Kidney glomerular epithelial cell (primary cell): ENCODE measurements at regions not wholly inside any gene's neighbourhood (a gene's known extent, or its start where the extent isn't known, plus 50 kb on each side); places are given as distances from the start of the nearest gene placed in this dataset.

ENCODE experiments used
- DNase-seq: peaks from one replicate; lab custom pipeline; 2025; lab: John Stamatoyannopoulos, UW

DNA sequence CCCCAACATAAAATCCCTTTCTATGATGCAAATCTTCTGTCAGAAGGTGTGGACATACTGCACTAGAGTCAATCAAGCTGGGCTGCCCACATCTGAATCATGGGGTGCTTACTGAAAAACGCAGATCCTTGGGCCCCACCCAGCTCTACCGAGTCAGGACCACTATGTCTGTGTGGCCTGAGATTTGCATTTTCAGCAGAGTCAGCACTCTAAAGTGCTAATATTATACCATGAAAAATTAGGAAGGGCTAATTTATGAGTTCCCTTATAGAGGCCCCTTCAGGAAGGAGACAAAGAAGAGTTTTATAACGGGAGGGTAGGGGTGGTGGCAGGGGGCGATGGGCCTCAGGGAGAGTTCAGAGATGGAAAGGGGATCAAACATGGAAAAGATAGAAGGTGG, 163.3 kb upstream of the NABP1 start:
- DNase-seq: no peak

DNA sequence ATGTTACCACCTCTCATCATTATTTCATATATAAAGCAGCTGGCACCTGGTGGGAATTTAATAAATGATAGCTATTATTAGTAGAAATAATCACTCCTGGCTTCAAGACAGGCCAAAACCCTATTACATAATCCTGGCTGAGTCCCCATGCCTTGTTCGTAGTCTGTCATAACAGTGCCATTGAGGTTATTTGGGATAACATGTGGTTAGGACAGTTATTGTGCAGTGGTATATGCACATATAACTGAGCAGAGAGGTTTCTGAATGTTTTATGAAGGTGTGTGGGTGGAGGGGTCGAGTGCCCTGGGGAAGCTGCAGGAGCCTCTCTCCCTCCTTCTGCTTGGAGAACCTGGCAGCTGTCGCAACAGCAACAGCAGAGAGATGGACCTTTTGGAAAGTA, 162.4 kb upstream of the NABP1 start:
- no peak for DNase-seq

DNA sequence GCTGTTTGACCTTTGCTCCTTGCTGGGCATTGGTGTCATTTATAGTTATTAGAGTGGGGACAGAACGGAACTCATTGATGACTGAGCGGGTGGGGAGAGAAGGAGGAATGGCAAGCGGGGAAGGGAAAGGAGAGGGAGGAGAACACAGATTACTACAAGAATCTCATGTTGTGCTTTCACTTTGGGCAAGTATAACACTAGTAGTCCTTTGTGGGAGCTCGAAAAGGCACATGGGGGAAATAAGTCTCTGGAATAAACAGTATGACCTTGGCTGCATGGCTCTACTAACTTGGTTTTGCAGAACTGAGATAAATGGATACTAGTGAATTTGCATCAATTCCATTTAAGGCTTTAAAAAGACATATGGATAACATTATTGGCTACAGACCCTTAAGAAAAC, 161.7 kb upstream of the NABP1 start:
- DNase-seq: no peak

DNA sequence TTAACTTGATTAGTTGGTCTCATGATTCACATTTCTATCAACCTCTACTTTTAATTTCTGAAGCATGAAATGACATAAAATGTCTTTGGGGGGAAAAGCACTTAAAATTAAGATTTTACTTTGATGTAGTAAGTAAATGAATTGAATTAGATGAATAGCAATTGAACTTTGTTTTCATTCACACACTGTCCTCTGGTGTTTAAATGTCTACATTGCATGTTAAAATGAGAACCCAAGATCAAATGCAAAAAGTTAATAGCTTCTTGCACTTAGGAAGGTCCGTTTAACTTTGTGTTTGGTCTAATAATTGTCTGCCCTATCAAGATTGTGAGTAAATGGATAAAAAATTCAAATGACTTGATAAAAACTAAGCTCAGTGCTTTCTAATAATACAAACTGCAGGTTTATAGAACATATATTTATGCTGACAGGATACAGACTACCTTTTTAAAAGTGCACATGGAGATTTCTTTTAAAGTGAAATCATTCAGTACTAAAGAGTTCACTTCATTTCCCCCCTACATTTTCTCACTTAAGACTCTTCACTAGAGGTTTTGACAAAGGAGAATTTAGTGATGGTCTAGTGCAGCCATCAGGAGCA, 156.2 kb upstream of the NABP1 start:
- no peak for DNase-seq

DNA sequence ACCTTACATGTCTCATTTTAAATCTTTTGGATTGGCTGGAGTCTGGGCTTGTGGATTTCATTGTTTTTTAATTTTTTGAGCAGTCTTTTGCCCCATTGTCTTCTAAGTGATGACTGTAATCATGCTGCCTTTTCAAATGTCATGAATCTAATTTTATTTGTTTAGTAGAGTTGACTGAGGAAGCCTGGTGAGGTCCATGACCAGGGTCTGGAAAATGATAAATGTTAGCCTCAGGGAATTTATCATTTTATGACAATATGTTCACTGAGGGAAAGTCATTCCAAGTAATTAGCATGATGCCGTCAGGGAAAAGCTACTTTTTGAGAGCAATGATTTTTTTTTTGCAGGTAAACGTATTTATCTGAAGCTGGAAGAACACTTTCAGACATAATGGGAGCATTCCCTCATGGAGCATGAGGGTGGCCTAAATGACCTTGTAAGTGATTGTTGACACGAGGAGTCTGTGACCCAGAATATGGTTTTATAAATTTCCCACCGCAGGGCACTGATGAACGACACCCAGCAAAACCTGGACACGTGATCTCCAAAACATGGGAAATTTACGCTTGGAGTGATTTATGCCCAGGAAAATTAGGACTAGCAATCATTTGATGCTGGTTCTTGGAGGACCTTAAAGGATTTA, 155.3 kb upstream of the NABP1 start:
- no peak for DNase-seq

DNA sequence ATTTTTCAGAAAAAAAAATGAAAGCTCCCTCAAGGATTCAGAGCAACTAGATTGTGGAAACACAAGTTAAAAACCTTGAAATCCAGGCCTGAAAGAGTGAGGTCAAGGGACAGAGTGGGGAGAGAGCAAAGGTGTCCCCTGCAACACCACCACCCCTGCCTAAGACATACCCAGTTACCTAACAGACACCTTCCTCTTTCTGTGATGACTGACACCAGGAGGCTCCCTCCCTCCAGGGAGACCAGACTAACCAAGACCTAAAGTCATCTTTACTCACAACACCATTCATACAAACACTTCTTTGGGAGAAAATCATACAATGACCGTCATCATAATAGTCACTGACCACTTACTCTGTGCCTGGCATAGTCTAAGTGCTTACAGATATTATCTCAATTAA, 151.8 kb upstream of the NABP1 start:
- DNase-seq: no peak

DNA sequence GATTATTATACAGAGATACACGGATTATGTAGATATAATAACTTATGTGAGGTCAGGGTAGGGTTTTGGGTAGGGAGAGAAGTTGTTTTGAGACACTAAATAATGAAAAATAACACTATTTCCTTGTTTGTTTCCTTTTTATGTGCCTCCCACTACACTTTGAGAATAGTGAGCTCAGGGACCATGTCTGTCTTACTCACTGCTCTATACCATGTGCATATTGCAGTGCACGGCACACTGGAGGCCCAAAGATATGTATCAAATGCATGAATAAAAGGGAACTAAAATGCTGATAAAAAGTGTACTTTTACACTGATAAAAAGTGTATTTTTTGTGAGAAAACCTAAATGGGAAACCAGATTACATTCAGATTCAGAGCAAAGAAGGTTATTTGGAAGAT, 151.4 kb upstream of the NABP1 start:
- no peak for DNase-seq

DNA sequence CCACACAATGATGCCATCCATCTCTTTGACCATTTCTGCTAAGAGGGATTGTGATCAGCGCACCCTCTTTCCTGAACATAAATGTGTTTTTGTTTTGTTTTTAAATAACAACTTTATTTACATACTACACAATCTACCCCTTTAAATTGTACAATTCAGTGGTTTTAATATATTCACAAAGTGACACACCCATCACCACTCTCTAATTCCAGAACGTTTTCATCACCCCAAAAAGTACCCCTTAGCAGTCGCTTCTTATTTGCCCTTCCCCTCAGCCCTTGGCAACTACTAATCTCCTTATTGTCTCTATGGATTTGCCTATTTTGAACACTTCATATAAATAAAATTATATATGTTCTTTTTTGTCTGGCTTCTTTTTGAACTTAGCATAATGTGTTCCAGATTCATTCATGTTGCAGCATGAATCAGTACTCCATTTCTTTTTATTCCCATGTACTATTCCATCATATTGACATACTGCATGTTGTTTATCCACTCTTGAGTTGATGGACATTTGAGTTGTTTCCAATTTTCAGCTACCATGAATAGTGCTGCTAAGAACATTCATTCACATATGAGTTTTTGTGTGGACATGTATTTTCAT, 150.9 kb upstream of the NABP1 start:
- DNase-seq: no peak

DNA sequence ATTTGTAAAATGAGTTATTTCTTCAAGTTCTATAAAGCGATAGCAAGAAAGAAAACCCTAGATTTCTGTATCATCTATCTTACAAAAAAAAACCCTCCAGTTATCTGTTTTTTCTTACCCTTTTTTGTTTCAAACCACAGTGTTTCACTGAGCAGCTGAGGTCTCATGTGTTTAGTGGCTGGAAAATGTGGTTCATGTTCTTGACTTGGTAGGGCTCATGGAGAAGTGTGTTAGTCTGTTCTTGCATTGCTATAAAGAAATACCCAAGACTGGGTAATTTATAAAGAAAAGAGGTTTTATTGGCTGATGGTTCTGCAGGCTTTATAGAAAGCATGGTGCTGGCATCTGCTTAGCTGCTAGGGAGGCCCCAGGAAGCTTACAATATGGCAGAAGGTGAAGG, 147.3 kb upstream of the NABP1 start:
- no peak for DNase-seq

DNA sequence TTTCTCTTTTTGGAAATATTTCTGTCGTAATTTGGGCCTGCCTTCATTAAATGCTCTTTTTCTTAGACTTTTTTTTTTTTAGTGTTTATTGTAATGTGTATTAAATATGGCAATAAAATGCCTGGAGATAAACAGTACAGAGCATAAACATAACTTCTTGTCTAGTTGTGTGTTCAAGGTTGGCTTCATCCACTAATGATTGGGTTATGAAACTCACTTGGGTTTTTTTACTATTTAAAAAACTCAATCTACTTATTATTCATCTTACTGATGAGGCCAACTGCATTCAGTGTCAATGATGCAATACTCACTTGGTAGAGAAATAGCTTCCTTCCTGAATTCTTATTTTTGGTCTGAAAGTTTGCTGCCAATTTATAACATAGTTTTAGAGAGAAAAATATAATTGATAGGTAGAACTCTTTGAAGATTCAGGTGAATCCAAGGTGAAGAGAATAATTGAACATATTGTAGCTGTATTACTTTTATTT, 144.2 kb upstream of the NABP1 start:
- no peak for DNase-seq

DNA sequence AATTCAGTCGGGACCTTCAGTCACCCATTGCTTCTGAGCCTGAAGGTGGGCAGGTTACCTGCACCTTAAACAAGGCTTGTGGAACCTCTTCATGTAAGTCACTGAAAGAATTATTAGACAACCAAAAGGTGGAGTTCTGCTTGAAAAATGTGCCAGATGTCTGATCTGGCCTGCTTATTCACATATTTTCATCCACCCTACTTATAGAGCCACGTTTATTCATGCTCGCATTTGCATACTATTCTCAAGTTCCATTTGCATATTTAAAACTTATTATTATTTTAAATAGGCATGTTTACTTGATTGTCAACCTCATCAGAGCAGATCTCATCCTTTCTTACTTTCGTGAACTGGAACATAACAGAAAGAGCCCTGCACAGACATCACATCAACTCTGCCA, 140.0 kb upstream of the NABP1 start:
- DNase-seq: no peak

DNA sequence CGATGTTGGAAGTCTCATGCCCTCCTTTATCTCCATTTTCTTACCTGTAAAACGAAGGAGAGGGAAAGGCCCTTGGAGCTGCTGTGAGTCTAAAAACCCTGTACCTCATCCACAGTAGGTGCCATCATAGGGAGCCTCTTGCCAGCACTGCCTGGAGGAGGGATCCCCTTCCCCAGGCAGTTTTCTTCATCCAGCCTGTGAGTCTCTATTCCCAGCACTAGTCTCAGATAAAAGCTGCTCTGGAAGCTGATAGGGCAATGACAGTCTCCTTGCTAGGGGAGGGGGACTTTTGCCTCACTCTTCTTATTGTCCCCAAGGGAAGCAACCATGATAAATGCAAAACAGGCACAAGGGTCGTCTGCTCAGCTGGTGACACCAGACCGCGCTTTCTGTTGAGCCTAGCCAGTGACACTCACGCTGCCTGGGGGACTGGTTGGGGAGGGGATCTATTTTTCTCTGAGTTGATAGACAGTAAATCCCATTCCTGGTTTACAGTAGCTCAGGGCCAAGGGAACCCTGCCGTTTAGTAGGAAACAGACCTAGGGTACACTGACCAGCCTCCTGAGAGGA, 139.5 kb upstream of the NABP1 start:
- DNase-seq: no peak

DNA sequence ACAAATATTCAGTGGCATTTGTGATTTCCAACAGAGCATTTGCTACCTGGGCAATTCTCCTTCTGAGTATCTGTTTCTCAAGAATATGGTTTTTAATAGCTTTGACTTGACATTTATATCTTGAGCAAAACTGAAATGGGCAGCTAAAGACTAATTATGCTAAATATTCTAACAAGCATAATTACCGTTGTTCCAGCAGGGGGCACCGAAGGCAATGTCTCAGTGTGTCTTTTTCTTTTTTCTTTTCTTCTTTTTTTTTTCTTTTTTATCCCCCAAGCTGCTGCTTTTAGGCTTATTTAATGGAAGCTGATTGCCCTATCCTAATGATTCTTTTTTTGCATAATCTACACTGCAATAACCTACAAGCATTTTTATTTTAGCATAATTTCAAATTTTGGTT, 138.9 kb upstream of the NABP1 start:
- DNase-seq: no peak

DNA sequence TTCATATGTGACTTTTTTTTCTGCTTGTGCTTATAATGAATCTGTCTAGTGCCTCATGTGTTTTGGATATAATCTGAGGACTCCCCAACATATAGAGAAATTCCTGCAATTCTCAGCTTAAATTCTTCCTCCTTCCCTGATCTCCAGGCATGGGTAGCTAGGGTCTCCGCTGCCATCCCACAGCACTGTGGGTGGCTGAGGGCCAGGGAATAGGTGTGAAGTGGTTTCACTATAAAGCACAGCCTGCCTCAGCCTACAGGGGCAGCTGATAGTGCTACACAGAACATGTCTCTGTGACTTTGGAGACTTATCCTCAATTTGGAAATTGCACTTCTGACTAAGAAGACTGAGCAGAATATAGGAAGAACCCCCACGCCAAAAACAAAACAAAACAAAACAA, 137.3 kb upstream of the NABP1 start:
- DNase-seq: no peak

DNA sequence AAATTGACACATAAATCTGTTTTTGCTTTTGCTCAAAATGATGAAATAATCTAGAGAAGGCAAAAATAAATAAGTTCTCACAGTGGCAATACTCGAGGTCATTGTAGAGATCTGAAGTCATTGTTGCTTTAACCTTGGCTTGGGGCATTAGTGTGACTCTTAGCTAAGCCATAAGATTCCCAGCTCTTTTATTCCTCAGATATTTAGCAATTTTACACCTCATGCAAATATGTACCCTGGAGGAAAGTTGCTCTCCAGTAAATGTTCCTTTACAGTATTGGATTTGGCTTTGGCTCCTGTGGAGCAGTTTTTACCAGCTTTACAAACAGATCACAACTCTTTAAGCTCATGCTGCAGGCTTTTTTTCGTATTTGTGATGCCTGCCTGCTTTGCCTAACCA, 134.2 kb upstream of the NABP1 start:
- DNase-seq: no peak

DNA sequence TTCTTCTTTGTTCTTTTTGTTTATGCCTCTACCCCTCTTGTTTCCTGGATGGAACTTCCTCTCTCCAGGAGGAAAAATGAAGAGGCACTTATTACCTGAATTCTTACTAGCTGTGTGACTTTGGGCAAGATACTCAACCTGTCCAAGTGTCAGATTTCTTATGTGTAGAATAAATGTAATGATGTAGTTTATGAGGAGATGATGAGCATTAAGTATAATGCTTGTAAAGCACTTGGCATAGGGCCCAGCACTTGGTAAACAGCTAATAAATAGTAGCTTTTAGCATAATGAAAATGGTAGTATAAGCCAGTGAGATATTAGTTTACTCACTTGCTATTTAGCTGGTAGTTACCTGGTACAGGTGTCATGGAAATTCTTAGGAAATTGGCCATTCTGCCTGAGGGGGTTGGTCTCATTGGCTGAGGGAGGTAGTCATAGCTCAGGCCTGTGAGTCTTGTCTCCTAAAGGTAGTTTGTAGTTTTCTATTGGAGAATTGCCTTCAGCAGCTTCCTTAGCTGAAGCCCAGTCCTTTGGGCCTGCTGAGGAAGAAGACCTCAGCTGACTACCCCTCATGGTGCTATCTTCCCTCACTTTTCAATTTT, 133.4 kb upstream of the NABP1 start:
- no peak for DNase-seq

DNA sequence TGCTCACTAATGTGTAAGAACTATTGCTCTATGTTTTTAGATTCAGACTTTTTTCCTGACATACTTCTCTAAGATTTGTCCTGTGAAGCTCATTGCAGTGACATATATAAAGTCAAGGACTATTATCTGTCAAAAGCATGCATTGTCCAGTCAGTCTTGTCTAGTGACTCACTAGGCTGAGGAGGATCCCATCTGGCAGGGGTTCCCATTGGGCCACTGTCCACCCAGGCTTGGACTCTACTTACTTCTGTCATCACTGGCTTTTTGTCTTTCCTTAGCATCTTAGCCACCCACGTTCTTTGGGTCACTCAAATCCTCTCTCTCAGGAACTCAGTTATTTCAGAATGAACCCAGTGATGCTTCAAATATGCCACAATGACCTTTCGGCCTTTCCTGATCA, 132.6 kb upstream of the NABP1 start:
- no peak for DNase-seq

DNA sequence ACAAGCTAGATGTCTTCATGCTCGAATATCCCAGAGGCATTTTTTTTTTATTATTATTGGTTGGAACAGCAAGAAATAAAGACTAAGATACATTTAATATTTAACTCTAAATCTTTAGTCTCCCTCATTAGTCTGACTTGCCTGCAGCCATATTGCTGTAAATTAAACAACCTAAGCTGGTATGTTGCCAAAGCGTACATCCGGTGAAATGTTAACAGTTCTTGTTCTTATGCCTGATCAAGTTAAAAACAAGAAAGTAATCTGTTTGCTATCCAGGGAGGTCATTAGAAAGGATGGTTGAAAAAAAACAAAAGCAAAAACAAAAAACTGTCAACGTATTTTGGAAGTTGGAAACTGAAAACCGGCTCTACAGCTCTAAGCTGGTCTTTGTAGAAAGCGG, 125.9 kb upstream of the NABP1 start:
- DNase-seq: no peak

DNA sequence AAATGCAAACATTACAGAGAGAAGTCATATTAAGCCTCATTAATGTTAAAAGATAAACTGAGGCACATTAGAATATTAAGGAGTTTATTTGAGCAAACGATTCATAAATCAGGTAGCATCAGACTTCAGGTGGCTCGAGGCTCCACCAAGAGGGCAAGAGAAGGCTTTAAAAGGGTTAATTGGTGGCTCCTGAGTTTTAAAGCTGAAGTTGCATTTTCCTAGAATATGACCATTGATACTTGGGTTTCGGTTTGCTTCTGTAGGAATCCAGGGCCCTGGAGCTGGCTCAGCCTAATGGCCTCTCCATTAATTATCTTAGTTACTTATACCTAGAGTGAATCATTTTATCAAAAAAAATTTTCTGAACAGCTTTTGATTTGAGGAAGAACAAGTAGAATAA, 123.7 kb upstream of the NABP1 start:
- no peak for DNase-seq

DNA sequence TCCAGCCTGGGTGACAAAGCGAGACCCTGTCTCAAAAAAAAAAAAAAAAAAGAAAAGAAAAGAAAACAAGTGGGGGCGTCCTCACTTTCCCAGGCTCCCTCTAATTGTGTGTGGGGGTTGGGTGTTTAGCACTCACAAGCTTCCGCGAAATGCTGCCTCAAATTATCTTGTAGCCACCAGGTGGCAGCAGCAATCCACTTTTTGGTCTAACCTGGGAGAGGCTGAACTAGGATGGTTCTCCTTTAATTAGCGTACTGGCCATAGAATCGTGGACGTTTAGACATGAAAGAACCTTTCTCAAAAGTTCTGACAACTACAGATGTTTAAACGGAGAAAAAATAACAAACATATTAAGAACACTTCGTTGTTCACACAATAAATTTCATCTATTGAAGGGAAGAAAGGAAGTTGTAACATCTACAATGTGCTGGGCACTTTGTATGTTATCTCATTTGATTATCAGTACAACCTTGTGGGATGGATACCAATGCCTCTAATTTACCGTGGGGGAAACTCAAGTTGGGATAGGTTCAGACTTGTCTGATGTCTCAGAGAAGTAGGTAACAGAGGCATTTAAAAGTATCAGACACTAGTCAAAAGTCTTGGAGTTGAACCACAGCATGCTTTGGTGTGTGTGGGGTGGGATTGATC, 122.7 kb upstream of the NABP1 start:
- peak; percentile 76 for DNase-seq

DNA sequence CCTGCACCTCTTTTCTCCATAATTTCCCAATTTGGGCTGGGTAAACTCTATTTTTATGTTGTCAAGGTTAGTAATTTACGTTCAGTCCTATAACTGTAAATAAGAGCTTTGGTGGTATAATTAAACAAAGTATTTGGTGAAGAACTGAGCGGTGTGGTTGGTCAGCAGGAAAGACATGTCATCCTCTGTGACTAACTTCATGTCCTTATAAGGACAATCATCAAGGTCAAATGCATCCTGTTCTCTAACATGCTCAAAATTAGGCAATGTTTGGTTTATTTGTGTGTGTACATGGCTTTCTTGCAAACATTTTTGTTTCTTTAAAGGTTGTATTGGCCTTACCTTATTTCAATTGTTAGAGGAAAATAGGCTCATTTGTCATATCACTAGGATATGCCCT, 121.5 kb upstream of the NABP1 start:
- DNase-seq: no peak

DNA sequence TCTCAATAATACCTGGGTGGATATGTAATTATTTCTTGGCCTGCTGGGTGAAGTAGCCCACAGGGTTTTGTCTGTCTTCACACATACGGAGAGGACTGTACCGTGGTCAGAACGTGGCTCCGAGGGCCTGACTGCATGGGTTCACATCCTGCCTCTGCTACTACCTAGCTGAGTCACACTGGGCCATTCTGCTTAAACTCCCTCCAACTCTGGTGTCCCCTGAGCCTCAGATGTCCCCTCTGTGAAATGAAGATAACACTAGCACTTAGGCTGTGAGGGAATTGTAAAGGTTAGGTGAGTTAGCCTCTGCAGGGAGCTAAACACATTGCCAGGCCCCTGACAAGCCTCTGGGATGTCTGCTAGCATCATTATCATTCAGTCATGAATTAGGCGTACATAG, 120.1 kb upstream of the NABP1 start:
- DNase-seq: no peak

DNA sequence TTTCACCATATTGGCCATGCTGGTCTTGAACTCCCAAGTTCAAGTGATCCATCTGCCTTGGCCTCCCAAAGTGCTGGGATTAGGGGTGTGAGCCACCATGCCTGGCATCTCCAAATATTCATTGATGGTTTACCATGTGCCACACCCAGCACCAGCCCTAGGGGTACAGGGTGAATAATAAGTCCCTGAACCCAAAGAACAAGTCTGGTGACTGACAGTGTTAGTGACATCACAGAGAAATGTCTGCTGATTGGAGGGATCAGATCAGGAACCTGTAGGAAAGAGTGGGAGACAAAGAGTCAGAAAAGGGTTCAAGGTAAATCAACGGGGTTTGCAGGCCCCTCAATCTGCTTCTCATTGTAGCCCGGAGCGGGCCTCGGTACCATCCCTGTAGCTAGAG, 118.4 kb upstream of the NABP1 start:
- no peak for DNase-seq
